Neural progenitor cell (in vitro differentiated cells): ENCODE measurements at regions not wholly inside any gene's neighbourhood (a gene's known extent, or its start where the extent isn't known, plus 50 kb on each side); places are given as distances from the start of the nearest gene placed in this dataset.

Experiments
- DNase-seq: peaks from one replicate; pipeline ENCODE4 v3.0.0-alpha.2; 2016; ENCODE audit warnings: low spot score
- H2AFZ ChIP-seq: fragments of 200-600 bp; sonication (generic); replicated peaks from 2 replicates; pipeline ENCODE4 v1.6.1; 2016; ENCODE audit warnings: antibody characterized with exemption
- H3F3A ChIP-seq: fragments of 200-600 bp; sonication (generic); 2 replicates; pipeline ENCODE4 v1.6.1; 2016; ENCODE audit warnings: antibody characterized with exemption, low read depth
- H3K27ac ChIP-seq: fragments of 200-600 bp; sonication (generic); 2 replicates; pipeline ENCODE4 v1.5.1; 2016; ENCODE audit warnings: mild to moderate bottlenecking
- H3K27me3 ChIP-seq: fragments of 200-600 bp; sonication (generic); 2 replicates; pipeline ENCODE4 v1.6.1; 2016; ENCODE audit warnings: mild to moderate bottlenecking, moderate library complexity
- H3K36me3 ChIP-seq: fragments of 200-600 bp; sonication (generic); 2 replicates; pipeline ENCODE4 v1.5.1; 2016
- H3K4me1 ChIP-seq: fragments of 200-600 bp; sonication (generic); 2 replicates; pipeline ENCODE4 v1.6.1; 2016; ENCODE audit warnings: mixed run types
- H3K4me2 ChIP-seq: fragments of 200-600 bp; sonication (generic); 2 replicates; pipeline ENCODE4 v1.6.1; 2016
- H3K4me3 ChIP-seq: fragments of 200-600 bp; sonication (generic); 2 replicates; pipeline ENCODE4 v1.5.1; 2016
- H3K79me2 ChIP-seq: fragments of 200-600 bp; sonication (generic); 2 replicates; pipeline ENCODE4 v1.6.1; 2016; ENCODE audit warnings: low read depth
- H3K9ac ChIP-seq: fragments of 200-600 bp; sonication (generic); 2 replicates; pipeline ENCODE4 v1.6.1; 2016
- H3K9me3 ChIP-seq: fragments of 200-600 bp; sonication (generic); 2 replicates; pipeline ENCODE4 v1.5.1; 2016; ENCODE audit warnings: low read depth
- H4K20me1 ChIP-seq: fragments of 200-600 bp; sonication (generic); 2 replicates; pipeline ENCODE4 v1.6.1; 2016; ENCODE audit warnings: low read depth
- H3K27ac Mint-ChIP-seq: 3 replicates; pipeline ENCODE4 v1.8.0; 2021; ENCODE audit warnings: mixed read lengths
- H3K27me3 Mint-ChIP-seq: 2 replicates; pipeline ENCODE4 v1.8.0; 2022; ENCODE audit warnings: low read depth, mild to moderate bottlenecking, inconsistent platforms, moderate library complexity, mixed read lengths; ENCODE audit not compliant: insufficient read depth
- H3K36me3 Mint-ChIP-seq: 3 replicates; pipeline ENCODE4 v1.8.0; 2021; ENCODE audit warnings: mixed read lengths
- H3K4me1 Mint-ChIP-seq: 3 replicates; pipeline ENCODE4 v1.8.0; 2021; ENCODE audit warnings: mixed read lengths
- H3K4me3 Mint-ChIP-seq: 3 replicates; pipeline ENCODE4 v1.8.0; 2021; ENCODE audit warnings: mild to moderate bottlenecking, moderate library complexity, mixed read lengths
- H3K9me3 Mint-ChIP-seq: 3 replicates; pipeline ENCODE4 v1.8.0; 2020; ENCODE audit warnings: mixed read lengths
- CTCF ChIP-seq: fragments of 200-600 bp; sonication (generic); IDR thresholded peaks from 2 replicates; pipeline ENCODE4 v1.5.1; 2017; ENCODE audit warnings: antibody characterized with exemption, mild to moderate bottlenecking
- EZH2 ChIP-seq: fragments of 200-600 bp; sonication (generic); IDR thresholded peaks from 2 replicates; pipeline ENCODE4 v1.6.1; 2017; ENCODE audit warnings: antibody characterized with exemption, mild to moderate bottlenecking, moderate library complexity
- EZH2phosphoT487 ChIP-seq: fragments of 200-600 bp; sonication (generic); IDR thresholded peaks from 2 replicates; pipeline ENCODE4 v1.6.1; 2017; ENCODE audit warnings: antibody characterized with exemption

- no peaks in the 10 kb centered on the region for H3K36me3 ChIP-seq
- no peak for DNase-seq
- Mint-ChIP-seq H3K36me3 (no peaks in the 10 kb centered on the region), H3K27me3 (peaks cover under 1% of the 10 kb centered on the region), H3K4me1 (no peaks in the 10 kb centered on the region), H3K27ac (no peak overlapping the region), H3K9me3 (peaks cover 7% of the 10 kb centered on the region), H3K4me3 (no peak overlapping the region)
- H2AFZ ChIP-seq = no peak overlapping the region
- H3K4me3 ChIP-seq = no peak overlapping the region
- no peak for TF ChIP-seq EZH2
- TF ChIP-seq EZH2phosphoT487 = no peak
- no peak for TF ChIP-seq CTCF
- H3K79me2 ChIP-seq = no peaks in the 10 kb centered on the region
- H3K27ac ChIP-seq = no peak overlapping the region
- H3K27me3 ChIP-seq = no peaks in the 10 kb centered on the region
- H4K20me1 ChIP-seq = no peaks in the 10 kb centered on the region
- H3K4me2 ChIP-seq = no peak overlapping the region
- no peaks in the 10 kb centered on the region for H3K4me1 ChIP-seq
- no peaks in the 10 kb centered on the region for H3F3A ChIP-seq
- no peaks in the 10 kb centered on the region for H3K9me3 ChIP-seq
- no peak overlapping the region for H3K9ac ChIP-seq
Observed at GRCh38 chr4:169335331-169335730, 64.6 kb upstream of the SH3RF1 start.

GRCh38 chr4:169334335-169334734, 63.6 kb upstream of the SH3RF1 start:
- H3K27ac Mint-ChIP-seq = no peak overlapping the region
- no peaks in the 10 kb centered on the region for H3K27me3 ChIP-seq
- H3K4me1 Mint-ChIP-seq = no peaks in the 10 kb centered on the region
- H2AFZ ChIP-seq = no peak overlapping the region
- H3K4me3 Mint-ChIP-seq = no peak overlapping the region
- H4K20me1 ChIP-seq = no peaks in the 10 kb centered on the region
- peaks cover 3% of the 10 kb centered on the region for H3K27me3 Mint-ChIP-seq
- DNase-seq = no peak
- TF ChIP-seq CTCF (no peak), EZH2phosphoT487 (no peak), EZH2 (no peak)
- no peak overlapping the region for H3K4me2 ChIP-seq
- no peaks in the 10 kb centered on the region for H3K4me1 ChIP-seq
- H3K36me3 ChIP-seq = no peaks in the 10 kb centered on the region
- no peak overlapping the region for H3K4me3 ChIP-seq
- H3F3A ChIP-seq = no peaks in the 10 kb centered on the region
- H3K9me3 ChIP-seq = no peaks in the 10 kb centered on the region
- no peaks in the 10 kb centered on the region for H3K79me2 ChIP-seq
- H3K9me3 Mint-ChIP-seq = peaks cover 7% of the 10 kb centered on the region
- H3K9ac ChIP-seq = no peak overlapping the region
- H3K27ac ChIP-seq = no peak overlapping the region
- no peaks in the 10 kb centered on the region for H3K36me3 Mint-ChIP-seq

GRCh38 chr4:169333265-169333664, 62.5 kb upstream of the SH3RF1 start:
- no peak overlapping the region for H3K9ac ChIP-seq
- Mint-ChIP-seq H3K27me3 (peaks cover 5% of the 10 kb centered on the region), H3K27ac (no peak overlapping the region), H3K4me1 (no peaks in the 10 kb centered on the region), H3K4me3 (no peak overlapping the region), H3K36me3 (no peaks in the 10 kb centered on the region), H3K9me3 (peaks cover 9% of the 10 kb centered on the region)
- TF ChIP-seq CTCF = no peak
- TF ChIP-seq EZH2 = no peak
- TF ChIP-seq EZH2phosphoT487 = no peak
- no peak overlapping the region for H3K4me3 ChIP-seq
- no peaks in the 10 kb centered on the region for H3K9me3 ChIP-seq
- no peaks in the 10 kb centered on the region for H3F3A ChIP-seq
- H3K27me3 ChIP-seq = no peaks in the 10 kb centered on the region
- H3K36me3 ChIP-seq = no peaks in the 10 kb centered on the region
- no peak overlapping the region for H2AFZ ChIP-seq
- no peaks in the 10 kb centered on the region for H3K79me2 ChIP-seq
- no peak overlapping the region for H3K27ac ChIP-seq
- DNase-seq = no peak
- H3K4me2 ChIP-seq = no peak overlapping the region
- no peaks in the 10 kb centered on the region for H3K4me1 ChIP-seq
- no peaks in the 10 kb centered on the region for H4K20me1 ChIP-seq

GRCh38 chr4:169332583-169332982, 61.8 kb upstream of the SH3RF1 start:
- H3K4me3 ChIP-seq = no peak overlapping the region
- DNase-seq = no peak
- no peaks in the 10 kb centered on the region for H3K79me2 ChIP-seq
- H3F3A ChIP-seq = no peaks in the 10 kb centered on the region
- no peak overlapping the region for H3K4me3 Mint-ChIP-seq
- no peaks in the 10 kb centered on the region for H3K4me1 Mint-ChIP-seq
- H3K27me3 ChIP-seq = no peaks in the 10 kb centered on the region
- H3K9me3 ChIP-seq = no peaks in the 10 kb centered on the region
- H3K27ac Mint-ChIP-seq = no peak overlapping the region
- H3K36me3 ChIP-seq = no peaks in the 10 kb centered on the region
- H3K4me1 ChIP-seq = no peaks in the 10 kb centered on the region
- peaks cover 5% of the 10 kb centered on the region for H3K27me3 Mint-ChIP-seq
- peaks cover 4% of the 10 kb centered on the region for H3K9me3 Mint-ChIP-seq
- no peak overlapping the region for H3K4me2 ChIP-seq
- H3K36me3 Mint-ChIP-seq = no peaks in the 10 kb centered on the region
- H3K27ac ChIP-seq = no peak overlapping the region
- H4K20me1 ChIP-seq = no peaks in the 10 kb centered on the region
- TF ChIP-seq CTCF = no peak
- TF ChIP-seq EZH2phosphoT487 = no peak
- TF ChIP-seq EZH2 = no peak
- H3K9ac ChIP-seq = no peak overlapping the region
- H2AFZ ChIP-seq = no peak overlapping the region
